MM.1S (cell line): ENCODE measurements at regions not wholly inside any gene's neighbourhood (a gene's known extent, or its start where the extent isn't known, plus 50 kb on each side); places are given as distances from the start of the nearest gene placed in this dataset.

Experiments used
- CTCF ChIP-seq: fragments of 300-600 bp; sonication (generic); IDR thresholded peaks from 2 replicates; pipeline ENCODE4 v1.5.1; 2016; ENCODE audit warnings: antibody characterized with exemption, low read length, mixed read lengths
- EZH2 ChIP-seq: fragments of 300-600 bp; sonication (generic); optimal IDR thresholded peaks from 2 replicates; pipeline ENCODE3; 2017; ENCODE audit warnings: low read depth, mild to moderate bottlenecking, antibody characterized with exemption, low read length, mixed read lengths
- EZH2phosphoT487 ChIP-seq: fragments of 300-600 bp; sonication (generic); IDR thresholded peaks from 2 replicates; pipeline ENCODE4 v1.6.1; 2018; ENCODE audit warnings: antibody characterized with exemption, low read length

GRCh38 chr5:126046846-126047571, 376.2 kb upstream of the GRAMD2B start:
- TF ChIP-seq CTCF (no peak), EZH2phosphoT487 (no peak), EZH2 (no peak)
